Fibroblast of skin of right quadriceps (primary cell): ENCODE measurements at regions not wholly inside any gene's neighbourhood (a gene's known extent, or its start where the extent isn't known, plus 50 kb on each side); places are given as distances from the start of the nearest gene placed in this dataset.

Source experiments
- DNase-seq: peaks from one replicate; pipeline ENCODE4 v3.0.0-alpha.2; 2013

GRCh38 chr1:106748606-106749005 lies 307.9 kb upstream of the PRMT6 start:
- DNase-seq = no peak

GRCh38 chr1:106749491-106749890 lies 307.0 kb upstream of the PRMT6 start:
- no peak for DNase-seq

GRCh38 chr1:106749906-106750305 lies 306.6 kb upstream of the PRMT6 start:
- no peak for DNase-seq

GRCh38 chr1:106751002-106751401 lies 305.5 kb upstream of the PRMT6 start:
- no peak for DNase-seq

- DNase-seq = peak; percentile 6
These were observed 303.4 kb upstream of the PRMT6 start for GRCh38 chr1:106753066-106753465.

- DNase-seq = peak; percentile 26
These were observed 301.5 kb upstream of the PRMT6 start for GRCh38 chr1:106754957-106755356.

GRCh38 chr1:106755682-106756406 lies 300.6 kb upstream of the PRMT6 start:
- peak; percentile 89 for DNase-seq

- peak; percentile 43 for DNase-seq
These were observed 299.7 kb upstream of the PRMT6 start for GRCh38 chr1:106756752-106757151.

GRCh38 chr1:106768077-106768476 lies 288.4 kb upstream of the PRMT6 start:
- no peak for DNase-seq

- peak; percentile 70 for DNase-seq
These were observed 288.0 kb upstream of the PRMT6 start for GRCh38 chr1:106768501-106768900.

GRCh38 chr1:106773206-106773605 lies 283.3 kb upstream of the PRMT6 start:
- no peak for DNase-seq

GRCh38 chr1:106780066-106780465 lies 276.4 kb upstream of the PRMT6 start:
- peak; percentile 71 for DNase-seq

- peak; percentile 35 for DNase-seq
These were observed 275.5 kb upstream of the PRMT6 start for GRCh38 chr1:106780806-106781569.

GRCh38 chr1:106785176-106785575 lies 271.3 kb upstream of the PRMT6 start:
- DNase-seq = peak; percentile 62

- DNase-seq = no peak
These were observed 269.0 kb upstream of the PRMT6 start for GRCh38 chr1:106787520-106787919.

GRCh38 chr1:106789686-106790085 lies 266.8 kb upstream of the PRMT6 start:
- no peak for DNase-seq

- no peak for DNase-seq
These were observed 265.4 kb upstream of the PRMT6 start for GRCh38 chr1:106791041-106791440.

GRCh38 chr1:106793651-106794050 lies 262.8 kb upstream of the PRMT6 start:
- no peak for DNase-seq

- DNase-seq = peak; percentile 24
These were observed 257.5 kb upstream of the PRMT6 start for GRCh38 chr1:106798991-106799390.

- DNase-seq = no peak
These were observed 254.3 kb upstream of the PRMT6 start for GRCh38 chr1:106802181-106802580.

GRCh38 chr1:106814418-106814817 lies 242.1 kb upstream of the PRMT6 start:
- no peak for DNase-seq

GRCh38 chr1:106817575-106817974 lies 238.9 kb upstream of the PRMT6 start:
- DNase-seq = peak; percentile 10

GRCh38 chr1:106831511-106831910 lies 225.0 kb upstream of the PRMT6 start:
- DNase-seq = peak; percentile 55

- no peak for DNase-seq
These were observed 219.8 kb upstream of the PRMT6 start for GRCh38 chr1:106836708-106837107.
